HG03469 (cell line): ENCODE measurements at regions not wholly inside any gene's neighbourhood (a gene's known extent, or its start where the extent isn't known, plus 50 kb on each side); places are given as distances from the start of the nearest gene placed in this dataset.

Source experiments
- ATAC-seq: cut with Tn5 transposase; IDR thresholded peaks from one replicate; pipeline ENCODE4 v1.9.1; 2021; ENCODE audit warnings: mild to moderate bottlenecking, moderate library complexity, moderate number of reproducible peaks; ENCODE audit not compliant: unreplicated experiment

GRCh38 chr15:69652751-69653305, 200.2 kb downstream of the RPLP1 start:
- ATAC-seq, result no peak

- ATAC-seq, result no peak
Measured at GRCh38 chr15:69653306-69653705, 200.7 kb downstream of the RPLP1 start.

GRCh38 chr15:69653846-69654245, 201.2 kb downstream of the RPLP1 start:
- no peak for ATAC-seq

- no peak for ATAC-seq
Measured at GRCh38 chr15:69656271-69657030, 203.8 kb downstream of the RPLP1 start.

- ATAC-seq, result no peak
Measured at GRCh38 chr15:69657626-69658025, 205.0 kb downstream of the RPLP1 start.

- no peak for ATAC-seq
Measured at GRCh38 chr15:69658411-69658945, 205.9 kb downstream of the RPLP1 start.

- no peak for ATAC-seq
Measured at GRCh38 chr15:69659454-69660050, 206.9 kb downstream of the RPLP1 start.

GRCh38 chr15:69660114-69660513, 207.5 kb downstream of the RPLP1 start:
- ATAC-seq, result no peak

- ATAC-seq, result no peak
Measured at GRCh38 chr15:69660658-69661405, 208.2 kb downstream of the RPLP1 start.

GRCh38 chr15:69661446-69661845, 208.8 kb downstream of the RPLP1 start:
- ATAC-seq, result no peak

GRCh38 chr15:69661871-69662644, 209.4 kb downstream of the RPLP1 start:
- no peak for ATAC-seq

- ATAC-seq, result no peak
Measured at GRCh38 chr15:69662645-69663000, 210.0 kb downstream of the RPLP1 start.

GRCh38 chr15:69663441-69663840, 210.8 kb downstream of the RPLP1 start:
- no peak for ATAC-seq

- no peak for ATAC-seq
Measured at GRCh38 chr15:69663982-69664381, 211.4 kb downstream of the RPLP1 start.

GRCh38 chr15:69664572-69665571, 212.3 kb downstream of the RPLP1 start:
- no peak for ATAC-seq

GRCh38 chr15:69665641-69666111, 213.1 kb downstream of the RPLP1 start:
- no peak for ATAC-seq

GRCh38 chr15:69666441-69666882, 213.8 kb downstream of the RPLP1 start:
- no peak for ATAC-seq

GRCh38 chr15:69666921-69667811, 214.5 kb downstream of the RPLP1 start:
- no peak for ATAC-seq
